ENCODE measurements at regions not wholly inside any gene's neighbourhood (a gene's known extent, or its start where the extent isn't known, plus 50 kb on each side); places are given as distances from the start of the nearest gene placed in this dataset.
"Not testable (repeated sequence)": the region's sequence is repeated elsewhere in the genome, so short reads cannot be mapped to it uniquely, and the experiment has no call there.

- DNase-seq = not testable (repeated sequence)
Observed at GRCh38 chr15:24557281-24557680, 118.3 kb upstream of the NPAP1 start.

GRCh38 chr15:24607636-24608035 is 67.9 kb upstream of the NPAP1 start:
- no peak for DNase-seq

- no peak for DNase-seq
Observed at GRCh38 chr15:24617646-24618045, 57.9 kb upstream of the NPAP1 start.

GRCh38 chr15:24621630-24622215 is 53.9 kb upstream of the NPAP1 start:
- no peak for DNase-seq

Data from RPMI8226 (cell line).